GM21526 (cell line): ENCODE measurements at regions not wholly inside any gene's neighbourhood (a gene's known extent, or its start where the extent isn't known, plus 50 kb on each side); places are given as distances from the start of the nearest gene placed in this dataset.

Source experiments
- ATAC-seq: cut with Tn5 transposase; IDR thresholded peaks from one replicate; pipeline ENCODE4 v1.9.1; 2021; ENCODE audit warnings: moderate library complexity; ENCODE audit not compliant: unreplicated experiment, low FRiP score

DNA sequence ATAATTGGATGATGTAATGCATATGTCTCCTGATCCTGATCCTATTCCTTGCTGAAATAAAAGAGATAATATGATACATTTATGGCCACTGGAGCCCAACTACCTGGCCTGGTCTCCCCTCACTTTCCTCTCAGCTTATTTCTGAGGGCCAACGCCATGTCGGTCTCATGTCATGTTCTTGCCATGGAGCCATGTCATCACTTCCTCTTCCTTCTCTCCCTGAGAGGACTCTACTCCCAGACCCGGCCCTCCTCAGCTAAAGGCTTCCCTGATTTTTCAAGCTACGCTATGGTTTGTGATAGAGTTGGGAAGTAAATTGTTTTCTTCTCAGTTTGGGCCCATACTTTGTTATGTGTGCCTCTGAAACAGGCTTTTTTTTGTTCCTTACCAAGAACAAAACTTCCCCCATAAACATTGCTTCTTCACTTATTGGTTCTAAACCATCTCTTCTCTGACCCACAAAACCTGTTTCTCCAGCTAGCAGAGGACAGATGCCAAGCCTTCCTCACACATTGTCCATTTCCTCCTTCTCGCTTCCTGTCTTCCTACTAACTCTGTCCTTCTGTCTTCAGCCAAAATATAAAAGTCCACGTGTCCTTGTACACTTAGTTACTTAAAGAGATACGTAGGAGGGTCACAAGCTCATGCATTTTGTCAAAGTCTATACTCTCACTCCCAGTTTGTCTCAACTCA, 319.9 kb upstream of the DACH1 start:
- no peak for ATAC-seq

DNA sequence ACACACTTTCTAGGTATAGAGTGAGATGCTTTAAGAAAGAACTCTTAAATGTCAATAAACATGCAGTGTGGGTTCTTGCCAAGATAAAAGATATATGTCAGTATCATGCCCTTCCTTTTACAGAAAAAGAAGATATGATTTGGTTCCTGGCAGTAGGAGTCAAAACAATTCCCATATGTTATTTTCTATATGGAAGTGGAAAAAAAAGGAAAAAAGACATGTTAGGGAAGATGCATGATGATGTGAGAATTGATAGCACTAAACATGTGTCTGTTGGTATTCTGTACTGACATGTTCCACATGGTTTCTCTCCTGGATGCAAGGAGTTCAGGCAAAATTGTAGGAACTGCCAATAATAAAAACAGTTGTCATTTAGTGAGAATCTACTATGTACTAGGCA, 318.8 kb upstream of the DACH1 start:
- no peak for ATAC-seq

DNA sequence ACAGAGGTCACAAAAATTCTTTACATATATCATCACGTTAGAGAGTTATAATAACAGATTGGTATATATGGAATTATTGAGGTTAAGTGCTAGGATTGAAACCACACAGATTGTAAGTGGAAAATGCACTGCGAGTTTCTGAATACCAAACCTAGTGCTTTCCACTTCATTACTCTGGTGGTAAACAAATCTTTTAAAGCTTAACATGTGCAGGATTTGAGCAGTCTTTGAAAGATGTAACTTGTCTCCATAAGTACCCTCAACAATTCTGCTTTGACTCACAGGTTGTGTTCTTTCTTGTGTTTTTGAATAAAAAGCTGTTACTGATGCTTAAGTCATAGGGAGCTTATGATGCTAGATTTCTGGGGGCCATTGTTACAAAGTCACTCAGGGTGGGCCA, 314.7 kb upstream of the DACH1 start:
- ATAC-seq, result no peak

DNA sequence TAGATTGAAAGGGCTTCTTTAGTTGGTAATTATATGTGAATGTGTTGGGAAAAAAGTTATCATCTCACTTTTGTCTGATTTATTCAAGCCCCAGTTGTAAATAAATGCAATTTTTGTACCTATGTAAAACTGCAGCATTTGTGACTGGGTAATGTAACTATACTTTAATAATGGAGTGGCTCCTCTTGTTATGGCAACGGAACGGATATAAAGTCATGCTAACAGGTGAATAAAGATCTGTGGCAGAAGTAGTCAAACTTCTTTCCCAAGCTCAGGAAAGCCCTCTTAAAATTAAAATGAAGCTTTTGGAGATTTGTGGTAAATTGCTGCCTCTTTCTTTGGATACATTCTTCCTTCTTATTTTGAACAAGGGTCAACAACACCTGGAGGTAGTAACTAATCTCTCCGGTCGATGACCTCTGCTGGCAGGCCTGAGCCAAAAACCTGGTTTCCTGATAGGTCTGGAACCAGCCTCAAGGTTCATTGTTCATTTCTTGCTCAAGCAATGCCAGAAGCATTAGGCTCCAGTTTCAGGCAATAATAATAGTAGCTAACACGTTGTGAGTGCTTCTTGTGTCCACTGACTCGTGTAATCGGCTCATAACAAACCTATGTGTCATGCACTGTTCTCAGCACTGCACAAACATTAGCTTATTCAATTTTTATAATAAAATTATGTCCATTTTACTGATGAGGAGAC, 313.4 kb upstream of the DACH1 start:
- no peak for ATAC-seq

DNA sequence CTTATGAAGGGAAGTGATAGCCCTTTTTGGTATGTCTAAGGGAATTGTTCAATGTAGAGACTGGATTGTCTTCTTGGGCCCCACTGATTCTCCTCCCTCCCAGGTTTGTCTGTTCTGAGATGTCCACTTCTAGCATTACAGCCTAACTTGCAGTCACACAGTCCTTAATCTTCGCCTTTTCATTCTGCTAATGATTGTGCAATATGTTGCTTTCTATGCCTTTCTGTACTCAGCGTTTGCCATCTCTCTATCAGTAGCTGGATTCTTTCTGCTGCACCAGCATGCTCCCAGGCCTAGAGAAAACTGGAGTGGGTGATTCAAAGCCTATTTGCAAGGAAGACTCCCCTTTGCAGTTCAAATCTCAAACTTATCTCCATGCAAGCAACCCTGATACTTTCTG, 307.5 kb upstream of the DACH1 start:
- no peak for ATAC-seq

DNA sequence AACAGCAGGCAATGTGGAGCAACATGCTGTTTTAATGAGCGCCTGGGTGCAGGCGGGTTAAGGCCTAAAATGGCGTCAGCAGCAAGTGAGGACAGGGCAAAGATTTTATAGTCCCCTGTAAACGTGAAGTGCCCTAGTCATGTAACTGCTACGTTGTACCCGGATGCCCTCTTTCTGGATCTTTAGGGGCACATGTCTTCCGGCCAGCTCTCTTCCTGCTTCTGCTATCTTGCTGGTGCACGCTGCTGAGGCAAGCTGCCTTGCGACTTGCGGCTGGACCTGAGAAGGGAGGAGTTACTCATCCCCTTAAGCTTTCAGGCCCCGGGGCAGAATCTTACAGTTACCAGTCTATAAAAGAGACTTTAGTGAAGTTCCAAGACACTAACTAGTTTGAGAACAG, 303.6 kb upstream of the DACH1 start:
- no peak for ATAC-seq

DNA sequence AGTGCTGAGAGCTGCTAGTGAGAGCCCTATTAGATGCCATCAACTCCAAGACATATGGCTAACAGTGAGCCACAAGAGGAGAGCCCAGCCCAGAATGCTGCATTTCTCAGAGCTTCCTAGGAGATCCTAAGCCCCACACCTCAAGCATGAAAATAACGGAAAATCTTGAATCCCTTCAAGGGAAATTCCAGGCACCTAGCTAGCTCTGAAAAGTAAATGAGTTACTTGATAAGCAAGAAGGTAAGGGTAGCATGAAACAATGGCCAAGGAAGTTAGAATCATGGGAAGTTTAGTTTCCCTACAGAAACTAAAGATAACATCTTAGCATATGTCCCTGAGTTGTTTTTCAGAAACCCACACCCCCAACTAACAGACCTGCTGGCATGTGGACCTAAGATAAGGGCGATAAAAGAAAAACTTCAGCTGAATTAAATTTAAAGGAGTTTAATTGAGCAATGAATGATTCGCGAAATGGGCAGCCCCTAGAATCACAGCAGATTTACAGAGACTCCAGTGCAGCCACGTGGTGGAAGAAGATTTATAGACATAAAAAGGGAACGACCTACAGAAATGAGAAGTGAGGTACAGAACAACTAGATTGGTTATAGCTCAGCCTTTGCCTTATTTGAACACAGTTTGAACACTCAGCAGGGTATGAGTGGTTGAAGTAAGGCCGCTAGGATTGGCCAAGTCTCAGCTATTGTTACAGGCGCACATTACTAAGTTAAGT, 301.3 kb upstream of the DACH1 start:
- ATAC-seq, result no peak

DNA sequence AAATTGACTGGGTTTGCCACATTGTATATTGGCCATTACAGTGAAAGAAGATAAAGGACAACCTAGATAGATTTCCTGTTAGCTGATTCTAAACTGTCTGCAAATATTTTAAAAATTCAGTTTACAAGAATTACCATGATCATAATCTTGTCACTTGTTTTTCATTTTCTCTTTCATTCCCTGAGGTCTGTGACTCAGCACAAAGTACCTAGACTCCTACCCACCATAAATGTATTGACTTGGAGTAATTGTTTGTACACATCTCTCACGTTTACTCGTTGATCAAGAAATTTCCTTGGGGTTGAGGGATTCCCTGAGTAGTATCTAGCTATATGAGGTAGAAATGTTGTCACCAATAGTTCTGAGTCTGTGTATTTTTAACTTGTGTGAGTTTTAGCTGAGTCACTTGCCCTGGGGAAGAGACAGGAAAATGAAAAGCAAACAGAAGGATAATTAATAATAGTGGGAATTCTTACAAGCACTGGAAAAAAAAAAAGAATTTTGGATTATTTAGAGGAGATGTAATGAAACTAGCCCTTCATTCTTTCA, 299.2 kb upstream of the DACH1 start:
- ATAC-seq, result no peak

DNA sequence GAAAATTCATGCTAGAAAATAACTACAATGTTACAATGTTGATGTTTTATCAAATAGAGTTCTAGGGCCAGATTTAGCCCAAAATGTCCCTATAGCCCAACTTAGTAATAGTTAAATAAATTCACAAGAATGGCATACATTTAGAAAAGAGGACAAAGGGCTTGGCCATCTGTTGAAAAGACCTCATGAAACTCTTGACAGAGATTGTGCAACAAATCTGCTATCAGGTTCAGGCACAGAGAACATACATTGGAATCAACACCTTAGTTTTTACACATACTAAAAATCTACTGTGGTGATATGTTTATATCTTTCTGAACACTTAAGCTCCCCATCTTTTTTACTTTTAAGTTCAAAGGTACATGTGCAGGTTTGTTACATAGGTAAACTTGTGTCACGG, 298.3 kb upstream of the DACH1 start:
- ATAC-seq, result no peak

DNA sequence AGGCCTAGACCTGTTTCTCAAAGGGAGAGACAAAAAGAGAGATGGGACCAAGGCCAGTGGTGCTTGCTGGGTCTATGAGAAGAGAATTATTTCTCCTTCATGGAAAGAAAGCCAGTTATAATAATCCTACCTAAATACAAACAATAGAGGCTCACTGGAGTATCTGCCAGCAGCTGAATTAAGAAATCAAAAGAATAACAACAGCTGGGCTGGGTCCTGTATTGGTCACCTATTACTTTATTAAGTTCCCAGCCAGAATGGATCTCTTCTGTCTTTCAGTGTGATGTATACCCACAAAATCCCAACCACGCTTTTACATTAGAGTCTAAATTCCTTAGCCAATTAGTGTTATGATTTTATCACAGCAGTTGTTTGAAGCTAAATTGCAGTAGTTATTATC, 297.8 kb upstream of the DACH1 start:
- no peak for ATAC-seq

DNA sequence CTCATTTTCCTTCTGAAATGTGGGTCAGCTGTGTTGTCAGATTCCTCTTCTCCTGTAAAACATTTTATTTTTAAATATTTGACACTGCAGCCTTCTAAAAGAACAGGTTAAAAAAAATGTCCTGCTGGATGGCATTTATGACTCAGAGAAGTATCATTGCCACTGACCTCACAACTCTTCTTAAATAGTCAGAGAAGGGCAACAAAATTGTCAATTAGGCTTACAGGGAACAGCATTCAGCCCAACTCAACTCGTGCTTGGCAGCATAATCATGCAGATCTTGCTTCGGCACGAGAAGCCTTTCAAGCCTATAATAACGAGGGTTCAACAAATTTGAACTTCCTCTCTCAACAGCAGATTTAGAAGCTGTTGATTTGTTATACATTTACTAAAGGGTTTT, 296.7 kb upstream of the DACH1 start:
- no peak for ATAC-seq

DNA sequence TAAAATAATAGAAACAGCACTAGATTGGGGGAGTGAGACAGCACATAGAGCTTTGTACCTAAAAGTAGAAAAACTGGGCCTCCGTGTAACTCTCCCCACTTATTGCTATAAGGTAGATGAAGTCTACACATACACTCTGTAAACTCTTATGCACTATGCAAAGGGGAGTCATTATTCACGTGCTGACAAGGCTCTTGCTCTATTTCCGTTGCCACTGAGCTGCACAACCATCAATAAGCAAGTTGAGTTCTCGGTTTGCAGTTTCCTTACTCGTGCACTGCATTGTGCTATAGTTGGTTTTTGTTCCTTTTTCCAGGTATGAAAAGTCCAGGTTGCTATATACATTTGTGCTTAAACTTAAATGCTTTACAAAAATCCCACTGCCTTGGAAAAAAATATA, 294.0 kb upstream of the DACH1 start:
- no peak for ATAC-seq

DNA sequence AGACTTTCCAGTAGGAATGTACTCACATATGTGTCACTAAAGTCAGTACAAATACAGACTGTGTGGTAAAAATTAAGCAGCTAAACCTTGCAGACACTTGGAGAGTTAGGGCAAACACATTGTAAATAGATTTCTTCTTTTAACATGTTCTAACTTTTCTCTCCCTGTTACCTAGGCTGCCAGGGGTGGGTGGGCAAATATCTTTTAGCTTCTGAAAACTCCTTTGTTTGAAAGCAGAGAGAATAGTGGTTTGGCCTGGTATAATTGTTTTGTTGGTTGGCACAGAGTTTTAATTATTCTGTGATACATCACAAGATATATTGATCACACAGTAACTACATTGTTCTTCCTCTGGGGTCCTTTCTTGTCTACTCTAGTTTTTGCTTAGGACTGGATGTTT, 289.8 kb upstream of the DACH1 start:
- no peak for ATAC-seq

DNA sequence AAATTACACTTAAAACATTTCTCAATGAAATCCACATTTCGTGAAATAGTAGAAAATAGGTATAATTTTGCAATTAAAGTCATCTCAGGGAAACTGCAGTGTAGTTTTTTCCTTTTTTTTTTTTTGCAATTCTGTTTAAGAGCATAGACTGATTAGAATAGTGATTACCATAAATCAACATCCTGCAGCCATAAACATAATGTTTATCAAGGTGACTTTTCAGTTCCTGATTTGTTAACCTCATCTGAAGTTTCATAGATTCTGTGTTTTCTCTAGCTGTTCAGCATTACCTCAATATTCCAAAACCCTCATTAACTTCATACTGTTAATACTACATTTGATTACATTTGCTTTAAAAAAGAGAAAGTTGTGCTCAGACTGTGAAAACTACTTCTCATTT, 286.3 kb upstream of the DACH1 start:
- ATAC-seq, result no peak

DNA sequence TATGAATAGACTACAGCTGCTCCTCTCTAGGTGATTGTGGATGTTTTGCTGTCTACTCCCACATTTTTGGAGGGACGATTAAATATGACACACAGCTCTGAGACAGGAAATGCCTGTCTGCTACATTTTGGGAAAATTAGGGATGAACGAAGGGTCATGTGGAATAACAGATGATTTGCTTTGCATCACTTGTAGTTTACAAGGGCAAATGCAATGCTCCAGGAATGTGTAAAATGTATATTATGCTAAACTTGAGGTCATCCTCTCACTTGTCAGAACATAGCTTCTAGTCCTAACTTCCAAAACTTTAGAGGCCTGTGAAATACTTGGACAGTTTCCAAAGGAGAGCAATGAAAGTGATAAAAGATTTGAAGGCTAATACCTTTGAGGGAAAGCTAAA, 284.2 kb upstream of the DACH1 start:
- ATAC-seq, result no peak

DNA sequence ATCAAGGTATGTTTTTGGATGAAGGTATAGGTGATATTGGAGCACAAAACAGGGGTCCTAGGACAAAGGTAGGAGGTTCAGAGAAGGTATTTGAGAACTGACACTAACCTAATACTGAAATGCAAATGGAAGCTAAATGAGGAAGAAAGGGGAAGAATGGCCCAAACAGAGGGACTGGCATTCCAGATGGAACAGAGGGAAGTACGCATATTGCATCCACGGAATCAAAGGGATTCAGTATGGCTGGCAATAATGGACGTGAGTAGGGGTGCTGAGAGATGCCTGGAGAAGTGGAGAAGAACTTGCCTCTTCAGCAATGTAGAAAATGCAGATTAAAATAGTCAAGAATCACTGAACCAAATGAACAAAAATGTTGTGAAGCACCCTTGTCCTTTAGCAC, 283.5 kb upstream of the DACH1 start:
- no peak for ATAC-seq

DNA sequence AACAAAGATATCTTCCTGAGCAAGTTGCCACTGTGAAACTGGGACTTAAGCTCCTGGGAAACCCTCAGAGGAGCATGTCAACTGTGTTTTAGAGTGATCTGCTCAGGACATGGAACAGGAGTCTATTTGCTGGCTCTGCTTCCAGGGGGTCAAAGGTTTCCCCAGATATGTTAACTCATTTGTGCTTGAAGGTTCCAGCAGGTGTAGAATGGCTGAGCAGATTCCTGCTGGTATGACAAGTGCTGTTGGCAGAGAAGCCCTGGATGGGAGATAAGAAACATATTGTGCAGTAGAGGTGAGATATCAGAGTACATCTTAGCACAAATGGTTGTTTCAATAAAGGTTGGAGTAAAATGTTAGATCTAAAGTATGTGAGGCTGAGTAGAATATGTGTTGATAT, 282.7 kb upstream of the DACH1 start:
- no peak for ATAC-seq

DNA sequence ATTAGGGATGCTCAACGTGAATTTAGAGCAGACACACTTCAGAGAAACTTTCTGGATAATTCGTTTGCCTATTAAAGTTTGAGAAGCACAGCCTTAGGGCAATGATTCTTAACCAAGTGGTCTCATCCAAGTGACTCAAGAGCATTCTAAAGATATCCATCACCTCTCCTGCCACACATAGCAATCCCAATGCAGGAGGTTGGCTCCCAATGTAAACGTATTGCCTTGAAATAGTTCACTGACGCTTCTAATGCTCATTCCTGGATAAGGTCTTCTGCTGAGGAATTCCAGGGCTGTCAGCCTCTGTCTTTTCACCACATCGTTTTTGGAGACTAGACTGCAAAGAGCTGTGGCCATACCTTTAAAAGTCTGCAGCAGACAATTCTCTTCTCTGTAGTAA, 279.8 kb upstream of the DACH1 start:
- ATAC-seq, result no peak

DNA sequence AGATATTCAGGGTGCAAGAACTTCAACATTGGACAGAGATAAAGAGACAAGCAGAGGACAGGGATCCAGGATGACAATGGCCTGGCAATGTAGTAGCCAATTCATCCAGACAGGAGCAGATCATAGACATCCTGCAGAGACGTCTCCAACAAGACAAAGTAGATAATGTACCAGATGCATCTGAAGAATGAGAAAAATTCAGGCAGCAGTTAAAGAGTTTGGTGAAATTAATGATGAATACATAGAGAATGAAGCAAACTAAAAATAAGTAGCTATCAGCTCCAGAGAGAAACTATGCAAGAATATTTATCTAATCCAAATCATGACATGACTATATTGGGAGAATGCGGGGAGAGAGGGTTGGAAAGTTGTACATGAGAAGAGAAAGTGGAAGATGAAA, 278.4 kb upstream of the DACH1 start:
- ATAC-seq, result no peak

DNA sequence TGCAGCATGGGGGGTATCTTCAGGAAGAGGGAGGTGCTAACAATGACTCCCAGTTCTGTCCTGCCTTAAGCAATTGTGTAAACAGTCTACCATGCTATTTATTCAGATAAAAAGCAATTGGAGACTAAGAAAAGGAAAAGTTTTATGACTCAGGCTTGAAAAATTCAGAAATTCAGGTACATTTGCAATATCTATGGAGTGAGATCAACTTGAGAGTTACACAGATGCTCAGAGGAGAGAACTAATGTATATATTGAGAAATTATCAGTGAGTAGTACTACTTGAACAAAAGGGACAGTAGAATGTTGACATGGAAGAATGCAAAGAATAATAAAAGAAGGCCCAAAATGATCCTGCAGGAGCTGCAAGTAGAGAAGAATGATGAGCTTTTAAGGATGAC, 277.6 kb upstream of the DACH1 start:
- ATAC-seq, result no peak

DNA sequence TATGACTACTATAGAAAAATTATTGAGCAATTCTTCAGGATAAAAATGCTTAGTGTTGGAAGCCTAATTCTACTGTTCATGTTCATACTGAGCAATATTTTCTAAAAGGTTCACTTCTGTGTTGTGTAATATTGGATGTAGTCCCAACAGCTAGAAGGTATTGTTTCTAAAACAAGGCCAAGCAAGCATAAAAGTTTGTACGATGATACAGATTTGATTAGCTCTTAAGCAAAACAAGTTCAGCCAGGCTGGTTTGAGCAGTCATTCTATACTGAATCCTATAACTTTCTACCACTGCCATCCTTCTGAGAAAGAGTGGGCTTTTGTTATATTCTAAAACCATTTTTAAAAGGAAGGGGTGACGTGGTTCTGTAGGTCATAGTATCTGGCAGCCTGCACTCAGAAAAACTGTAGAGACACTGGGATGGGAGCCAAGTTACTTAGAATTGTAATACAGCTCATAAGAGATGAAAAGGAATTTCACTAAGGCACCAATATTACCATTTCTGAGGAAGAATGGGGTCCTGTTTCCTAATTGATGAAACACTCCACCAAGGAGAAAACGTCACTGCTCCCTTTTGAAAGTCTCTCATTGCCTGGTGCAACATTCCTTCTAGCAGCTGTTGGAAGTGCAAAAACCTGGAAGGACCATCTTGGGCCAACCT, 275.0 kb upstream of the DACH1 start:
- no peak for ATAC-seq
